ENCODE measurements at regions not wholly inside any gene's neighbourhood (a gene's known extent, or its start where the extent isn't known, plus 50 kb on each side); places are given as distances from the start of the nearest gene placed in this dataset.

- Mint-ChIP-seq H3K36me3 (ENCODE audit: insufficient read depth, unreplicated experiment) (no peaks in the 10 kb centered on the region), H3K27ac (ENCODE audit: low read depth, unreplicated experiment) (no peak overlapping the region), H3K4me3 (ENCODE audit: unreplicated experiment) (no peak overlapping the region)
These were observed 782.9 kb upstream of the GOLIM4 start for GRCh38 chr3:168878655-168879054.

GRCh38 chr3:168877899-168878298, 782.2 kb upstream of the GOLIM4 start:
- POLR2A ChIA-PET: interaction anchor here (0.7 kb wide), 1 partner anchor 14 kb away, joined by 3 read pairs; no protein-coding TSS in a partner anchor
- Mint-ChIP-seq H3K36me3 (ENCODE audit: insufficient read depth, unreplicated experiment) (no peaks in the 10 kb centered on the region), H3K4me1 (ENCODE audit: insufficient read depth, unreplicated experiment) (no peaks in the 10 kb centered on the region), H3K4me3 (ENCODE audit: unreplicated experiment) (no peak overlapping the region), H3K27ac (ENCODE audit: low read depth, unreplicated experiment) (no peak overlapping the region), H3K9me3 (ENCODE audit: unreplicated experiment) (no peaks in the 10 kb centered on the region), H3K27me3 (ENCODE audit: insufficient read depth, unreplicated experiment) (no peaks in the 10 kb centered on the region)
- no TSS peak for BruUV-seq (replicated peaks)
- no peak for DNase-seq (ENCODE audit: unreplicated experiment)
- intact Hi-C loops (cut with micrococcal nuclease): no loop called here
- CTCF ChIA-PET: interaction anchor here (0.7 to 3.7 kb wide), 3 partner anchors 11 to 270 kb away, joined by 3 to 22 read pairs (median 3); no protein-coding TSS in a partner anchor
- no peak for TF ChIP-seq CTCF (IDR thresholded peaks at IDR 0.05; ENCODE audit: unreplicated experiment)

More at GRCh38 chr3:168878655-168879054, 782.9 kb upstream of the GOLIM4 start:
- no peak for TF ChIP-seq CTCF (IDR thresholded peaks at IDR 0.05; ENCODE audit: unreplicated experiment)
- Mint-ChIP-seq H3K4me1 (ENCODE audit: insufficient read depth, unreplicated experiment) (no peaks in the 10 kb centered on the region), H3K27me3 (ENCODE audit: insufficient read depth, unreplicated experiment) (no peaks in the 10 kb centered on the region), H3K9me3 (ENCODE audit: unreplicated experiment) (no peaks in the 10 kb centered on the region)
- intact Hi-C loops (cut with micrococcal nuclease): no loop called here
- ChIA-PET POLR2A (no interaction called here), CTCF (interaction anchor here (3.7 kb wide), 1 partner anchor 14 kb away, joined by 22 read pairs; no protein-coding TSS in a partner anchor)
- BruUV-seq (replicated peaks): no TSS peak
- no peak for DNase-seq (ENCODE audit: unreplicated experiment)

DNA sequence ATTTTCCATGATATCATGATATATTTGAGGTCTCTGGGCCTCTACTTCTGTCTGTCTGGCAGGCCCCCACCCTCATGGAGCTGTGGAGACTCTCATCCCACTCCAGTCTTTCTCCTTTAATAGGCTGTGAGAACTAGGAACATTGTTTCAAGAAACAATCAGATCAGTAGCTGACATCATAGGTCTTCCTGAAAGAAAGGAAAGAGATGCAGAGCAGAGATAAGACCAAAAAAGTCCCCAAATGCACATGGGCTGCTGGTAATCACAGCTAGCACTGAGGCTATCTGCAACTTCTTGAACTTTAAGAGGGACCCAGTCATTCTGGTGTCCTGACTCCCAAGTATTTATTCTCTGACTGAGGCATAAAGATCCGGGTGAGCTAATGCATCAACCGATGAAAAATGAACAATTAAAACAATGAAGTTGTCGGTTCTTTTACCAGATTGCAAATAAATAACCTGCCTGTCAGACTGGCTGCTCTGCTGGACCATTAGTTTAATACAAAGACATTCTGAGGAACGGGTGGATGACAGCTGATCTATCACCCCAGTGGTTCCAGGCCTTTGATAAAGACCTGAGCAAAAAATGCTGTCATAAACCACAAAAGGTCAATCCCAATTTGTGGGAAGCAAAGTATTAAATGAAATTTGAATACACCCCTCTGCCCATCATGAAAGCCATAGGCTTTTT, 780.8 kb upstream of the GOLIM4 start:
- CTCF ChIA-PET: interaction anchor here (0.8 to 3.7 kb wide), 6 partner anchors 12 to 665 kb away, joined by 3 to 22 read pairs (median 4); no protein-coding TSS in a partner anchor
- no TSS peak for BruUV-seq (replicated peaks)
- H3K36me3 Mint-ChIP-seq (ENCODE audit: insufficient read depth, unreplicated experiment): no peaks in the 10 kb centered on the region
- no peak for TF ChIP-seq CTCF (IDR thresholded peaks at IDR 0.05; ENCODE audit: unreplicated experiment)
- H3K4me1 Mint-ChIP-seq (ENCODE audit: insufficient read depth, unreplicated experiment): no peaks in the 10 kb centered on the region
- no peaks in the 10 kb centered on the region for H3K9me3 Mint-ChIP-seq (ENCODE audit: unreplicated experiment)
- no peaks in the 10 kb centered on the region for H3K27me3 Mint-ChIP-seq (ENCODE audit: insufficient read depth, unreplicated experiment)
- DNase-seq (ENCODE audit: unreplicated experiment): no peak
- intact Hi-C loops (cut with micrococcal nuclease): no loop called here
- POLR2A ChIA-PET: interaction anchor here (1.0 kb wide), 1 partner anchor 8 kb away, joined by 3 read pairs; no protein-coding TSS in a partner anchor
- H3K4me3 Mint-ChIP-seq (ENCODE audit: unreplicated experiment): no peak overlapping the region
- H3K27ac Mint-ChIP-seq (ENCODE audit: low read depth, unreplicated experiment): no peak overlapping the region

DNA sequence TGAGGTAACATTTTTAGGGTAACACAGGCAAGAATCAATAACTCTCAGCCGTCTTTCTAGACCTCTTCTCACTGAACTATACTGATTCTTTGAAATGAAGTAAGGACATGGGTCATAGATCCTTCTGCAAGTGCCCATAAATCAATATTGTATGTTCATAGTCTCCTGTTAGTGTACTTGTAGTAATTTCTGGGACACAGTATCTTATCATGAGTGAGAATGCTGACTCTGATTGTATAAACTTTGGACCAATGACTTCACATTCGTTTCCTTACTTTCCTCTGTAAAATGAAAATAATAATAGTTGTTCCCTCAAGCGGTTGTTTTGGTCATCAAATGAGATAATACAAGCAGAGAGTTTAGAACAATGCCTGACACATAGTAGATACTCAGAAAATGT, 777.1 kb upstream of the GOLIM4 start:
- CTCF ChIA-PET: no interaction called here
- no peak for DNase-seq (ENCODE audit: unreplicated experiment)
- Mint-ChIP-seq H3K36me3 (ENCODE audit: insufficient read depth, unreplicated experiment) (no peaks in the 10 kb centered on the region), H3K9me3 (ENCODE audit: unreplicated experiment) (no peaks in the 10 kb centered on the region), H3K27ac (ENCODE audit: low read depth, unreplicated experiment) (no peak overlapping the region), H3K27me3 (ENCODE audit: insufficient read depth, unreplicated experiment) (peaks cover 8% of the 10 kb centered on the region), H3K4me1 (ENCODE audit: insufficient read depth, unreplicated experiment) (no peaks in the 10 kb centered on the region), H3K4me3 (ENCODE audit: unreplicated experiment) (no peak overlapping the region)
- POLR2A ChIA-PET: no interaction called here
- TF ChIP-seq CTCF (IDR thresholded peaks at IDR 0.05; ENCODE audit: unreplicated experiment): no peak
- BruUV-seq (replicated peaks): no TSS peak
- intact Hi-C loops (cut with micrococcal nuclease): no loop called here
